SKM-1 (cell line): ENCODE measurements at regions not wholly inside any gene's neighbourhood (a gene's known extent, or its start where the extent isn't known, plus 50 kb on each side); places are given as distances from the start of the nearest gene placed in this dataset.
"Not testable (repeated sequence)": the region's sequence is repeated elsewhere in the genome, so short reads cannot be mapped to it uniquely, and the experiment has no call there.

ENCODE experiments used
- DNase-seq: peaks from one replicate; lab custom pipeline; 2025; ENCODE audit not compliant: unreplicated experiment; lab: John Stamatoyannopoulos, UW

DNA sequence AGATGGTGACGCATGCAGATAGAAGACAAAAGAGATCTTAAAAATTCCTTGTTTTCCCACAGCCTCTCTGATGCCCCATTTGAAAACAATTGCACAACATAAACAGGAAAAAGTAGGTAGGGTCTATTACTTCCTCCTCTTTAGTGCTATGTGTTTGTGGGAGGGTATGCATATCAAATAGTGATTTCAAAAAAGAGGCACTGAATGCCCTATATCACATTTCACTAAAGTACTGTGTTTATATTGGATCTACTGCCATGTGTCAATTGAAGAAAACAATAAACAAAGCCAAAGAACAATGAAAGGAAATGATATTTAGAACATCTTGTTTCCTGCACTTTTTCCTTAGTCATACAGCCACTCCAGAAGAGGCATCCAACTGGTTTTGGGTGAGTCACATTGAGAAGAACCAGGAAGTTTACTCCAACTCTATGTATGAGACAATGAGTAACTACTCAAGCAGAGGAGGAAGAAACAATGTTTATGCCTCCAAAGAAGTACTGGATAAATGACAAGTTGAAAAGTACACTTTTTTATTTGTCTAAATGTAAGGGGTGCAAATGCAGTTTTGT, 583.6 kb downstream of the FBXO15 start:
- no peak for DNase-seq

GRCh38 chr18:73563345-73563744, 584.3 kb downstream of the FBXO15 start:
- DNase-seq, result no peak

DNA sequence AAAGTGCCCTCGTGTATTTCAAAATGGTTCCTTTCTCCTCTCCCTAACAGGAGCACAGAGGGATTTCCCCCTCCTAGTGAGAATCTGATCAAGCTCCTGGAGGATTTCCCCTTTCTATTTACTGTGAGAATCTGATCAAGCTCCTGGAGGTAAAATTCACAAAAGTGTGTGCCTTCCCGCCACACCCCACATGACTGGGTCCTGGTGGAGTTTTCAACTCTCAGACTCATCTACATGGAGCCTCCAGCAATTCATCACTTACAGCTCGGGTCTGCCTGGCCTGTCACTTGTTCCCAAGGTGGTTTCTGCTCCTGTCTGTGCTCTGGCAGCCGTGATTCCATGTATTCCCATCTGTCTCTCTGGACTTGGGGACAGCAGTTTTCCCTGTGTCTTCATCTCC, 590.7 kb downstream of the FBXO15 start:
- DNase-seq, result no peak

DNA sequence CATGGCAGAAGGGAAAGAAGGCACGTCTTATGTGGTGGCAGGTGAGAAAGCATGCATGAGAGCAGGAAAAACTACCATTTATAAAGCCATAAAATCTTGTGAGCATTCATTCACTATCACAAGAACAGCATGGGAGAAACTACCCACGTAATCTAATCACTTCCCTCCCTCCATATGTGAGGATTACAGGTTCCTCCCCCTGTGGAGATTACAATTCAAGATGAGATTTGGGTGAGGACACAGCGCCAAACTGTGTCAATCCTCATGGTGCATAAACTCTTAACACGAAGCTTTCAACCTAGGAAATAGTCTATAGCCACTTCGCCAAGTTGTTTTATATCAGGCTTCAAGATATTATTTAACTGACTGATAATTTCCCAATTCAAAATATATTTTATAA, 595.5 kb downstream of the FBXO15 start:
- no peak for DNase-seq

DNA sequence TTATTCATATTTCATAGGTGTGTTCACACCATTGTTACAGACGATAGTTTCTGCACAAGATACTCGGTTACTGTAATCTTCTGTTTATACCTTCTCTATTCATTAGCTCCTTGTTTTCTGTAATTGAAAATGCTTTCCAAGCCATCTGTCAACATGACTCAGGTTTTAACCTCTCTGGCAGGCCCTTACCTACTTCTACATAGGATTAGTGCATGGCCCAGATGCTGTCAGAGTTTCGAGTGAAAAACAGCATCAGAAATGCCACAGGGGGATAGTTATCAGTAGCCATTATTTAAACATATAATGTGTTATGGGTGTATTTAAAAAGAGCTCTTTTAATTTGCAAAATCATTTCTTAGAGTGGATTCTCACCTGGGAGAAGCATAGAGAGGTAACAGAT, 596.4 kb downstream of the FBXO15 start:
- no peak for DNase-seq

DNA sequence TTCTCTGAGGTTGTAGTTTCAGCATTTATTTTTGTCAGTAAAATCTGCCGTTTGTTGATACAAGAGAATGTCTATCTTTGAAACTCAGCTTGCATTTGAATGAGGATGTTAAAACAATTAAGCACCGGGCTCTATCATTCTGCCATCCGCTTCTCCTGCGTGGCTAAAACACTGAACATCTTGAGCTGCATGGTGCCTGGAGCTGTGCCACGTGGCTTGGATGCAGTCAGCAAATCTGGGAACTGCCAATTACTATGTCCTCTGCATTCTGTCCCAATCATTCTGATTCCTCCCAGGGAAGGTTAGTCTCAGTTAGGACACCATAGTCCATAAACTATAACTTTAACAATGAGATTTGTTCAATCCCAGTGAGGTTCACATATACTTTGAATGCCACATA, 598.4 kb downstream of the FBXO15 start:
- DNase-seq, result no peak

DNA sequence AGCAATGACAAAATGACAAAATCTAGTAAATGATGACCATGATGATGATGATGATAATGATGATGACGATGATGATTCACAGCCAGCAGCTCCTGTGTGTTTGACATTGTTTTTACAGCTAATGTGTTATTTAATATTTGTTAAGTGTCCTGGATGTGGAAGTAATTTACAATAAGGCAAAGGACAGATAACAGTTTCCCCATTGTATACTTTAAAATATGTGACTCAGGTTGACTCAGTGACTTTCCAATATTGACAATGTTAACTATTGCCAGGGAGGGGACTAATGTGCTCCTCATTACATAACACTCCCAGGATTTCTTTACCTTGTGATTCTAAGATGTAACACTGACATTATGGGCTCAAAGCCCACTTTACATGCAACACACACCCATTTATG, 602.2 kb downstream of the FBXO15 start:
- no peak for DNase-seq

GRCh38 chr18:73544617-73545016, 603.0 kb downstream of the FBXO15 start:
- no peak for DNase-seq

DNA sequence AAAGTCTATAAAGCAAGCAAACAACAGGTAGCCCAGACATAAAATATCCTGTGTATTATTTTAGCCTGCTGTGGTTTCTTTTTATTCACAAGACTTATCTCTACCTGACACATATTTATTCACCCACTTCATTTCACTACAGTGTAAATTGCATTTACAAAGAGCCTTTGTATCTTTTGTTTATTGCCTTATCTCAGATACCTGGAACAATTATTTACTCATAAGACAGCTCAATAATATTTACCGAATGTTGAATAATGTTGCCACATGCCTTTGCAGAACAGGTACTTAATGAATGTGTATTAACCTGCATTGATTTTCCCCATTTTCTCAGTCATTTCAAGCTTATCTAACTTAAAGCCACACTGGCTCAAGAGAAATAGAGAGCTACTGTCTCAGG, 603.6 kb downstream of the FBXO15 start:
- DNase-seq, result no peak

DNA sequence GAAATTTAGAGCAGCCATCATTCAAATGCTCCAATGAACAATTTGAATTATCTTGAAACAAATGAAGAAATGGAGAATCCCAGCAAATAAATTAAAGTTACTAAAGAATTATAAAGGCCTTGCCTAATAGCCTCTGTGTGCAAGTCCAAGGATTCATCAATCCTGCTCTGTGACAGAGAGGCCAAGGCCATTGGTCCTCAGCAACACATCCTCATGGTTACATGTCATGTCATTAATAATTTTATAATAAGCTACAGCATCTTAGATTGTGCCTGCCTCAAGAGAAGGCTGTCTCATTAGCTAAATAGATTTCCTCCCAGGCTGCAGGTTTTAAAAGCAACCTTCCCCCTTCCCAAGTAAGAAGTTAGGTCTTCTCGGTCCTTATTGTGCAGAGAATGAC, 611.6 kb downstream of the FBXO15 start:
- DNase-seq, result no peak

DNA sequence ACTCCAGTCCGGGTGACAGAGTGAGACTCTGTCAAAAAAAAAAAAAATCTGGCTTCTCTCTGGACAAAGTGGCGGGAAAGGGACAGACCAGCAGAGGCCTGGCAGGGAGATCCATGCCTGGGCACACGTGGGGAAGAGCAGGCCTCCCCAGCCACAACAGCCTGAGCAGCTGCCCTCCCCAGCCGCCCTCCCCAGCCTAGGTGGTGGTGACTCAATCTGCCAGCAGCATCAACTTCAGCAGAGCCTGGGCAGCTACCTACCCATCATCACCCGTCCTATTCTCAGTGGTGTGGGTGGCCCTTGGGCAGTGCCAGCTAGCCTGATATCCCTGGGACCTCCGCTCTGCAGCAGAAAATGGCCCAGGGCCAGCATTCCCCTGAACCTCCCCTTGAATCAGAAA, 612.4 kb downstream of the FBXO15 start:
- no peak for DNase-seq

DNA sequence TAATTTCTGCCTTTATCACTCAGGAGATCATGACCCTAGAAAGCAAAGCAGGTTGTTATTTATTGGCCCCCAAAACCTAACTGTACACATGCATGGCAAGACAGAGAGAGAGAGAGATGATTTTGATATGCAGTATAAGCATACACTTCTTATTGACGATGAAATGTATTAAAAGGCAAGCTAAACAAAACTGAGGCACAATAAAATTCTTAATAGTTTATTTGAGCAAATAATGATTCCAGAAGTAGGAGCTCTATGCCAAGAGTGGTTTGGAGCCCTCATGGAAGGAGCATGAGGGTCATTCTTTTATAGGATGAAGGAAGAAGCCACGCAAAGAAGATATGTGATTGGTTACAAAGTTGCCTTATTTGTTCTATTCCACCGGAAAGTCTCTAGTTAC, 616.0 kb downstream of the FBXO15 start:
- DNase-seq, result no peak

DNA sequence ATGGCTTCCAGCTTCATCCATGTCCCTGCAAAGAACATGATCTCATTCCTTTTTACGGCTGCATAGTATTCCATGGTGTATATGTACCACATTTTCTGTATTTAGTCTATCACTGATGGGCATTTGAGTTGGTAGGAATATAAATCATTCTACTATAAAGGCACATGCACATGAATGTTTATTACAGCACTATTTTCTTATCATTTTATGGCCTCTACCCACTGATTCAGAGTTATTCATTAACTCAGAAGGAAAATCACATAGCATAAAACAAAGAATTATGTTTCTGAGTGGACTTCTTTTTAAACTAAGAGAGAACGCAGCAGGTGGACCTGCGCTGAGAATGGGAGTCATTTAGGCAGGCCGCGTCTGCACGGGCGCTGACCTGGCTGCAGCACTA, 619.6 kb downstream of the FBXO15 start:
- no peak for DNase-seq

DNA sequence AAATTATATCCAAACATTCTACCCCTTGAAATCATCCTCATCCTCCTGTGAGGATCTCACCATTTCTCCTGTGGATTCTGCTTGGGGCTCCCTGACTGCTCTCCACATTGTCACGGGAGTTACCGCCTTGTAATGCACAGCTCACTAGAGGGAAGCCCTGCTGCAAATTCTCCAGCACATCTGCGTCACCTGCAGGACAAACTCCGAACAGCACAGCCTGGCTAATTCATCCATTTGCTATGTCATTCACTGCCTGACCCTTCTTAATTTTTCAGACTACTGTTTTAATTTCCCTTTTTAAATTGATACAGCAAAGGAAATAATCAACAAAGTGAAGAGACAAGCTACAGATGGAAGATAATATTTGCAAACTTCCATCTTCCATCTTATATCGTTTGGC, 627.4 kb downstream of the FBXO15 start:
- no peak for DNase-seq

GRCh38 chr18:73516056-73516455, 631.6 kb downstream of the FBXO15 start:
- DNase-seq, result not testable (repeated sequence)

DNA sequence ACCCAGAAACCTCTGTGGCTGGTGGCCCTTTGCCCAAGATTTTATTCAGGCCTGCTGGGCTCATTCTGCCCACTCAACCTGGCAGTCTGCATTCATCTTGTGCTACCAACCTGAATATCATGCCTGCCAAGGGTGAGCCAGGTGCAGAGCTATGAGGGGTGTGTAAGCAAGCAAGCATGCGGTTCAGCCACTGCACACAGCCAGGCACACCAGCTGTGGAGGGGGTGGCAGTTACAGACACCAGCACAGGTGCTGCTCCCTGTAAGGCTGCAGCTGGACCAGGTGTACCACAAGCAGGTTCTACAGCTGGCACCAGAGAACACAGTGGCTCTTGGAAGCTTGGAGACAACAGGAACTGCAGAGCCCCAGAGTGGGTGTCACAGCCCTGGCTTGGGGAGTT, 633.2 kb downstream of the FBXO15 start:
- DNase-seq, result no peak

DNA sequence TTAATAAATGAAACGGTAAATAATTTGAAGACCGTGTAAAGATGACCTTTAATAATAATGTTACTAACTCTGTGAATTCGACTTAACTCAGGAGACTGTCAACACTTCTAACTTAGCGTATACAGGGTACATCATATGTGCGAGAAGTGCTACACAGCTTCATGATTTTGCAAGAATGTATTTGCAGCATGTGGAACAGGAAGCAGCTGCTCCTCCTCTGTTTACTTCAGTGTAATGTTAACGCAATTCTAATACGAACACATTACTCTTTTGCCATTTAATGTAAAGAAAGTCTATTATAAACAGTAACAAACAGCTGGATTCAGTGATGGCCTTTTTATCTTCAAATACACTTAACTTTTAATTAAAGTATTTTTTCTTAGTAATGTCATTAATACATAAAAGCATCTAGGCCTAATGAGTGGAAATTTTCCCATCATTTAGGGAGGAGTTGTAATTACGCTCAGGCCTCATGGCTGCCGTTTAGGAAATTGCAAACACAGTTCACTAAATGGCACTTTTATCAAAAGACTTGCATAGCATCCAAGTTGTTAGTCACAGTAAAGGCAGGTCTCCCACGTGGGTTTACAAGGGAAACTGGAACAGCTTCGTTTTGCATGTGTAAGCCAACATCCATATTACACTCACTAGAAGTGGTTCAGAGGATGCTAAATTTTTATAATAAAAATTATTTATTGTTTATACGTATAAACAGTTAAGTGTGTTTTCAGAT, 635.7 kb downstream of the FBXO15 start:
- DNase-seq, result no peak

DNA sequence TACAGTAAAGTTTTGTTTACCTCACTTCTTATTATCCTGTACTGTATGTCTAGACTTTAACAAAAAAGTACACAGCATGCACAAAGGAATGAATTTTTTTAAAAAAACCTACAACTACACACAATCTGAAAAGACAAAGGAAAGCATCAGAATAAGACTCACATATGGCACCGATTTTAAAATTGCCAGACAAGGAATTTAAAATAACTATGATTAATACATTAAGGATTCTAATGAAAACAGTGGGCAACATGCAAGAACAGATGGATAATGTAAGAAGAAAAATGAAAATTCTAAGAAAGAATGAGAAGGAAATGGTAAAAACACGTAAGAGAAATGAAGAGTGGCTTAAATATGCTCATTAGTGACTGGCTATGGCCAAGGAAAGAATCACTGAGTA, 638.2 kb downstream of the FBXO15 start:
- DNase-seq, result no peak

GRCh38 chr18:73503326-73503725, 635.5 kb upstream of the NETO1 start:
- no peak for DNase-seq

GRCh38 chr18:73487966-73488365, 620.2 kb upstream of the NETO1 start:
- no peak for DNase-seq

- DNase-seq, result no peak
These were observed 617.4 kb upstream of the NETO1 start for GRCh38 chr18:73485166-73485565.

DNA sequence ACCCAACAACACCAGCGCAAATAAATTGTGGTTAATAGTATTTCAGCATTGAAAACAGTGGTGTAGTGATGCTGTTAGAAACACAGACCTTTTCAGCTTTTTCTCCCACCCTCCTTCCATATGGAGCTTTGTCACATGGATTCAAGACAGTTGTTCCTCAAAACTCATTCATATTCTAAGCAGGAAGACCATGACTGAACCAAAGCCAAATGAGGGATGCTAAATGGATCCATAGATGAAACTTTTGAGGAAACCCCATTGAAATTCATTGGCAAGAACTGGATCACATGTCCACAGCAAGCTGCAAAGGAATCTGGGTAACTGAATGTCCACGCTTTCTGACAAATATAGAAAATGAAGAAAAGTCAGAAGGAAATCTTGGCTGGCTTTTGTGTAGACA, 615.1 kb upstream of the NETO1 start:
- no peak for DNase-seq

DNA sequence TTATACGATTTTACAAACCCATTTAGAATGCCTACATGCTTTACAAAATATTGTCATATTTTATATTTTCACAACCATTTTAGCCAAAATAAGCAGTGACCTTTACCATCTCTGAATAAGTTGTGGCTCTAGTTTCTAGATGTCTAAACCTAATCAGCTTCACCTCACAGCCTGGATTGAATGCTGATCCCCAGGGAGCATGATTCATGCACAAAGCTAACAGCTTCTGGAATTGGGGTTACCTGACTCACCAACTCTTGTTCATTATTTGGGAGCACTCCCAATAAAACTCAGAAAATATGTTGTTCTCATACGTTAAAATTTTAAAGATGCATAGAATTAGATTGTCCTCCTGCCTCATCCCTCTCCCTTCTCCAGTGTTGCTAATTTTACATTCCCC, 611.7 kb upstream of the NETO1 start:
- DNase-seq, result no peak
